NCI-H510A treated with DMSO at 0.1 percent for 48 hours (cell line): ENCODE measurements at regions not wholly inside any gene's neighbourhood (a gene's known extent, or its start where the extent isn't known, plus 50 kb on each side); places are given as distances from the start of the nearest gene placed in this dataset.
"Not testable (repeated sequence)": the region's sequence is repeated elsewhere in the genome, so short reads cannot be mapped to it uniquely, and the experiment has no call there.

Source experiments
- DNase-seq: peaks from one replicate; lab custom pipeline; 2025; lab: John Stamatoyannopoulos, UW

DNA sequence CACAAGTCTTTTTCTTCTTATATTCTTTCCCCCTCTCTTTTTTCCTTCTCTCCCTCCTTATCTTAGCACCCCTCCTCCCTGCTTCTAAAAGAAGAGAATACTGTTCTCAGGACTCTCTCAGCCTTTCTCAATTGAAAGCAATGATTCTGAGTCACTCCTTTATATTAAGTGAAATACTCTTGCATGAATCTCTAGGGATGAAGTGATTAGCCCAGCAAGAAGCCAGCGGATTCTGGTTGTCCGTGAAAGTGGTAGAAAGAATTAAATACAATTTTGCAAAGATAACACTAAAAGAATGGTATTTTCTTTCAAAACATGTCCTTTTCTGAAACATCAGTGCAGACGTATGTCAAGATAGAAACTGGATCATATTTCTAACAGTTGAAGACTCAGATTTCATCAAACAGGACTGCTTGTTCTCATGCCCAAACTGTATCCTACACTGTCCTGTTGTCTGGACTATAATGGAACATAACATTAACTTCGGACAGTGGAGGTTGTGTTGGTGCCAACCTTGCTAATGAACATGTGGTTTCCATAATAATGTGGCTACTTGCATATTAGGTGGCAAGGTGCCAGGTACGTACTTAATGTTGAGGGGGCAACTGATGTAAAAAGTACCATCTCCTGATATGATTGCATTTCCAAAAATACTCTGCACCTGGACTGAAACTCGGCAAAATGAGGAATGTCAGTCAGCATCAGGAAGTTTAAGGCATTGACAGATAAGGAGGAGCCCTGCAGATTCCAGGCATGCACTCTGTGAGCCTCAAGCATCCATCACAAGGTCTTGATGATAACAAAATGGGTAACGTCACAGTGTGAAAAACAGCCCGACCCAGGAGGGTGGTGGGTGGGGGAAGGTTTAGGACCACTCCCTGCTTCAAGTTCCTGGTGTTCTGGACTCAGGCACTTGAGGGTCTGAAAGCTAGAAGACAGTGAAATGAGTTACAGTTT is 357.2 kb downstream of the DLEU7 start:
- DNase-seq, result no peak

DNA sequence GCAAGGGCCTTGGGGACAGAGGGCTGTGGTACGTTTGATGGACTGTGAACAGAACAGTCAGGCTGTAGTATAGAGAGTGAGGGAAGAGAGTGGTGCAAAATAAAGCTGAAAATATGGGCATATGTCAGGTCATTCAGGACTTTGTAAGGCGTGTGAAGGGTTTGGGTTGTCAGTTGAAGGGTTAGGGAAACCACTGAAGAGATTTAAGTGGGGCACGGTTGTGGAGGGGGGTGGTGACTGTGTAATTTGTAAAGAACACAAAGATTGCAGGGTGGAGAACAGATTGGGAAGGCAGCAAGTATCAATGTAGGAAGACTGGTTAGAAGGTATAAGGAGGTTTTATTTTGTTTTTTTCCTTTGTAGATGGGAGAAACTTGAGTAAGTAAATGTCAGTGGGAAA is 349.8 kb downstream of the DLEU7 start:
- DNase-seq, result no peak

GRCh38 chr13:50494138-50494537 is 349.4 kb downstream of the DLEU7 start:
- no peak for DNase-seq

DNA sequence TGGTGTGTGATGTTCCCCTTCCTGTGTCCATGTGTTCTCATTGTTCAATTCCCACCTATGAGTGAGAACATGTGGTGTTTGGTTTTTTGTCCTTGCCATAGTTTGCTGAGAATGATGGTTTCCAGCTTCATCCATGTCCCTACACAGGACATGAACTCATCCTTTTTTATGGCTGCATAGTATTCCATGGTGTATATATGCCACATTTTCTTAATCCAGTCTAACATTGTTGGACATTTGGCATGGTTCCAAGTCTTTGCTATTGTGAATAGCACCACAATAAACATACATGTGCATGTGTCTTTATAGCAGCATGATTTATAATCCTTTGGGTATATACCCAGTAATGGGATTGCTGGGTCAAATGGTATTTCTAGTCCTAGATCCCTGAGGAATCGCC is 340.3 kb downstream of the DLEU7 start:
- not testable (repeated sequence) for DNase-seq

- no peak for DNase-seq
Measured at GRCh38 chr13:50509167-50509566, 334.3 kb downstream of the DLEU7 start.

DNA sequence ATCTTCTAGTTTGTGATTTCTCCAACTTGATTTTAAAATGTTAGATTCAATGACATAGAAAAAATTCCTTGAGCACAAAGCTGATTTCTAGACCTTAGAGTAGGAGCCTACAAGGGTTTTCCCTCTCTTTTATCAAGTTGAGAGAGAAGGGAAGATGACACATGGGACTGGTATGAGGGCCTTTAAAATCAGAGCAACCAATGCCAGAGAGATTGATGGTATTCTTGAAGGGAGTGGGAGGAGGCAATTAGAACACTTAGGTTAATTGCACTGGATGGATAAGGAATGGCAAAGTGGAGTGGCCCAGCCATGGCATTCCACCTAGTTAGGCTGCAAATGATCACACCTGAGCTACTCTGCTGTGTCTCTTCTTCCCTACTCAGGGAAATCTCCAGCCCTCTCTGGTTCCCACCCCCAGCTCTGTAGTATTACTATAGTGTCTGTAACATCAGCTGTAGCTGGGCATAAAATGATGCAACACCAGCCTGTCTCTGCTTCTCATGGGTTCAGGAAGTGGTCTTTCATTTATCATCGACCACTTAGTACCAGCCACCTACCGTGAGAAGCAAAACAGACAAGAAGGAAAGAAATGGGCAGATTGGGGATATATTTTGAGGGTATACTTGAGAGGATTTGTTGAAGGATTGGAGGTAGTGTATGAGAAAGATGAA is 333.6 kb downstream of the DLEU7 start:
- DNase-seq, result no peak

DNA sequence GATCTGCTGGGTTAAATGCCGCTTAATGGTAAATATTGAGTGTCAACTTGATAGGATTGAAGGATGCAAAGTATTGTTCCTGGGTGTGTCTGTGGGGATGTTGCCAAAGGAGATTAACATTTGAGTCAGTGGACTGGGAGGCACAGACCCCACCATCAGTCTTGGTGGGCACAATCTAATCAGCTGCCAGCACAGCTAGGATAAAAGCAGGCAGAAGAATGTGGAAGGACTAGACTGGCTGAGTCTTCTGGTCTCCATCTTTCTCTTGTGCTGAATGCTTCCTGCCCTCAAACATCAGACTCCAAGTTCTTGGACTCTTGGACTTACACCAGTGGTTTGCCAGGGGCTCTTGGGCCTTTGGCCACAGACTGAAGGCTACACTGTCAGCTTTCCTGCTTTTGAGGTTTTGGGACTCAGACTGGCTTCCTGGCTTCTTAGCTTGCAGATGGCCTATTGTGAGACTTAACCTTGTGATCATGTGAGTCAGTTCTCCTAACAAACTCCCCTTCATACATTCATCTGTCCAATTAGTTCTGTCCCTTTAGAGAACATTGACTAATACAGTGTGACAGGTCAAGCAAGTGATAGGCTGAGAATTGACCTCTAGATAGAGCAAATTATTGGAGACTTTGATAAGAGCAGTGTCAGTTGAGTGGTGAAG is 332.5 kb downstream of the DLEU7 start:
- not testable (repeated sequence) for DNase-seq

DNA sequence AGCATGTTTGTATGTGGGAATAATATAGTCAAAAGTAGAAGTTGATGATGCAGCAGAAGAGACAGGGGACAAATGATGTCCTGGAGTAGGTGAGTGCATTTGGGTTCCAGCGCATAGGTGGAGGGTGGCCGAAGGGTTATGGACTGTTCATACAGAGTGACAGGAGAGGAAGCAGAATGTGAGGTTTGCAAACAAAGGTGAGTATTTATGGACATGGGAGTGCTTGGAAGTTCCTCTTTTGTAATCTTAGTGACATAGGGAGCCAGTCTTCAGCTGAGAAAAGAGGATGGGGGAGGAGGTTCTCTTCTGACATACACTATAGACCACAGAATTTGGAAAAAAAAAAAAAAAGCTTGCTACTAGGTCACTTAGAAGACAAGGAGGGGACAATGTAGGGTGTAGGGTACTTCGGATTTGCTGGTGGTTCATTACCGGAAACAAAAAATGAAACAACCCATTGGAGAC is 331.6 kb downstream of the DLEU7 start:
- DNase-seq, result no peak

- DNase-seq, result peak; percentile 31
Measured at GRCh38 chr13:50512474-50513299, 330.8 kb downstream of the DLEU7 start.

GRCh38 chr13:50513300-50513877 is 330.1 kb downstream of the DLEU7 start:
- DNase-seq, result no peak

- DNase-seq, result no peak
Measured at GRCh38 chr13:50514249-50514648, 329.2 kb downstream of the DLEU7 start.

DNA sequence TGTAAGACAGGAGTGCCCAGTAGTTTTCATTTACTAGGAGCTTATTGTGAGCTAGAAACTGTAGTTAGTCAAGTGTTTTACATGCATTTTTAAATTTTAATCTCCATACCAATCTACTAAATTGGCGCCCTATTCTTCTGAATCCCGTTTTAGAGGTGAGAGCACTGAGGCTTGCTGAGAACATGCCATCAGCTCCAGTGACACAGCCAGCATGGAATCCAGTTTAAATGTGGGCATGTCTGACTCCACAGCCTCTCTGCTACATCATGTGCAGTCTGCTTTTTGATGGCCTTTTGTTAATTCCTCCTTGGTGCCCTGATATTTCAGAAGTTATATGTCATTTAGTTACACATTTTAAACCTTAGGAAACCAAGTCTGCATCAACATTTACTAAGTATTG is 325.4 kb downstream of the DLEU7 start:
- no peak for DNase-seq

GRCh38 chr13:50518781-50519201 is 324.7 kb downstream of the DLEU7 start:
- no peak for DNase-seq

GRCh38 chr13:50519866-50520265 is 323.6 kb downstream of the DLEU7 start:
- no peak for DNase-seq

- no peak for DNase-seq
Measured at GRCh38 chr13:50521006-50521830, 322.3 kb downstream of the DLEU7 start.

DNA sequence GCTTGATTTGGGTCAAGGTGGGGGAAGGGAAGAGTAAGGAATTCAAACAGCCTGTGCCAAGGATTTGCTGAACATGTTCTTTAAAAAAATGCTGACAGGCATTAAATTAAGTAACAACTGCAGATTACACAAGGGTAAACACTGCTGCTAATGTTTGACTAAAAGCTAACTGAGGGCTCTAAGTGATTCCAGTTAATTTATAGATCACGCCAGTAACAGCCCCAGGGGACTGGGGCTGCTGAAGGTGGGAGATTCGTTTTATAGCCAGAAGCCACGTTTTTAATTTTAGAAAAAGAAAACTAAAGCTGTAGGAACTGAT is 321.7 kb downstream of the DLEU7 start:
- DNase-seq, result no peak

DNA sequence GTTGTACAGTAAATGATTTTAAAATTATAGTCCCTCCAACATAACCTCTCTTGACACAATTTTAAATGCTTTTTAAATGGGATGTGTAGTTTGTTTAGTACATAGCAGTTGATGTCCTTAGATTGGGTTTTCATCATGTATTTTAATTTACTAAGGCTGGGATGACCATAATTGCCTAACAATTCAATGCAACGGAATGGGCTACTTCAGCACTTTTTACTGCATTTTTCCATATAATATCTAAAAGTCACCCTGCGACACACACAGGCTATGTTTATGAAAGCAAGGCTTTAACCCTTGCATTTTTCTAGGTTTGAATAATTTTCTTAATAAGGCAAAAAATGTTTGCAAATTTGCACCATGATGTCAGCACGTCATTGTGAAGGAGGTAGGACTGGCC is 321.0 kb downstream of the DLEU7 start:
- no peak for DNase-seq

- no peak for DNase-seq
Measured at GRCh38 chr13:50523307-50523706, 320.2 kb downstream of the DLEU7 start.

DNA sequence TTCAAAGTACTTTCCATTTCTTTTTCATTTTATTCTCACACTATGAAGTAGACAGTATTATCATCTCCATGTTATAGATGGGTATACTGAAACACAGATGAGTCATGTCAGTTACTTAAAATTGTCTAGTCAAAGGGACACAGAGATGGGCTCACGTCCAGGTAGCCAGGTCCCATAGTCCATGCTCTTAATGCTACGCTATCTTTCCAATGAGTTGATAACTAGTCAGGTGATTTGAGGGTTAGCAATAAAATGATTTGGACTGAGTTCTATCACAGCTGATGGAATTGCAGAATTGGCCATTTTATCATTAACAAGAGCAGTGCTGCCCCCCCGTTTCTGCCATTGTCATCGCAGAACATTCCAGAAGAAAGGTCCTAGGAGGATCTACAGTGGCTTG is 318.9 kb downstream of the DLEU7 start:
- no peak for DNase-seq

- no peak for DNase-seq
Measured at GRCh38 chr13:50526661-50527071, 316.8 kb downstream of the DLEU7 start.

DNA sequence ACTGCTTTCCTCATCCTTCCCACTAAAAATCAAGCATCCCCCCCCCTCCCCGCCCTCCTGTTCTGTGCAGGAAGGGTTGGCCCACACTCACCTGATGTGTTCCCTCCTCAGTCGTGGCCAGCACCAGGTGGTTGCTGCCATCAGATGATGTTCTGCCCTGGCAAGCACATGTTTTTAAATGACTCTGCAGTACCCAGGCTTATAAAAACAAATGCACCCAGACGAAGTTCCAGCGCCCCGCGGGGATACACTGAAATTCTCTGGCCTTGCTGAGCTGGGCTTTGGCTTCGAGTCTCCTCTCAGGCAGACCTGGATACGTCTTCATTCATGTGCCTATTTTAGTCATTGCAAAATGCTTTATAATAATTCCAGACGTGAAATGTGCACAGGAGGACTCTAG is 316.3 kb downstream of the DLEU7 start:
- no peak for DNase-seq
